HEK293 (cell line): ENCODE measurements at regions not wholly inside any gene's neighbourhood (a gene's known extent, or its start where the extent isn't known, plus 50 kb on each side); places are given as distances from the start of the nearest gene placed in this dataset.

Experiments
- CTCF ChIA-PET: fragments of 350-600 bp; formaldehyde crosslinking; extraction: SDS; loops from one replicate; lab custom pipeline; 2021; ENCODE audit warnings: antibody characterized with exemption; lab: Yijun Ruan, JAX
- POLR2A ChIA-PET: fragments of 300-600 bp; formaldehyde crosslinking; extraction: SDS; loops from one replicate; lab custom pipeline; 2020; ENCODE audit warnings: antibody characterized with exemption, inconsistent platforms; lab: Yijun Ruan, JAX
- H3K27ac ChIP-seq: fragments of 200-500 bp; sonication (Bioruptor generic); 2 replicates; pipeline ENCODE4 v1.5.1; 2014; ENCODE audit warnings: low read depth, low read length, control low read depth, inconsistent platforms; ENCODE audit errors: extremely low read depth
- H3K36me3 ChIP-seq, 2 experiments: fragments of 200-500 bp in 1 of 2; sonication (Bioruptor generic) in 1 of 2; 1 replicate in 1 of 2; 2 replicates in 1 of 2; pipeline ENCODE4 v1.5.1; 2014 to 2017; ENCODE audit warnings: inconsistent platforms in 2 of 2, low read length in 2 of 2; ENCODE audit not compliant: control insufficient read depth in 2 of 2, insufficient read depth in 1 of 2
- H3K4me1 ChIP-seq: fragments of 200-500 bp; sonication (Bioruptor generic); 2 replicates; pipeline ENCODE4 v1.5.1; 2014; ENCODE audit warnings: mild to moderate bottlenecking, low read length, inconsistent platforms; ENCODE audit not compliant: control insufficient read depth, insufficient read depth
- H3K4me3 ChIP-seq: 2 replicates; pipeline ENCODE4 v1.5.1; 2011; ENCODE audit warnings: low read depth, mild to moderate bottlenecking, control low read depth, low read length, moderate library complexity
- H3K9me3 ChIP-seq: fragments of 200-500 bp; sonication (Bioruptor generic); 2 replicates; pipeline ENCODE4 v1.5.1; 2014; ENCODE audit warnings: low read depth, low read length, inconsistent platforms; ENCODE audit not compliant: control insufficient read depth, insufficient read depth
- KLF16 ChIP-seq: fragments of 450-650 bp; formaldehyde crosslinking; IDR thresholded peaks from 2 replicates; pipeline ENCODE4 v1.5.1; 2017; ENCODE audit warnings: missing biosample characterization, missing genetic modification characterization
- PRDM10 ChIP-seq: fragments of 450-650 bp; formaldehyde crosslinking; IDR thresholded peaks from 2 replicates; pipeline ENCODE4 v1.5.1; 2016; ENCODE audit warnings: missing biosample characterization, missing genetic modification characterization
- SP2 ChIP-seq: fragments of 450-650 bp; formaldehyde crosslinking; IDR thresholded peaks from 2 replicates; pipeline ENCODE4 v1.5.1; 2016; ENCODE audit warnings: missing biosample characterization, missing genetic modification characterization
- WT1 ChIP-seq: fragments of 450-650 bp; formaldehyde crosslinking; IDR thresholded peaks from 2 replicates; pipeline ENCODE4 v1.5.1; 2016; ENCODE audit warnings: missing biosample characterization, missing genetic modification characterization
- ZBTB49 ChIP-seq: fragments of 450-650 bp; formaldehyde crosslinking; IDR thresholded peaks from 2 replicates; pipeline ENCODE4 v1.5.1; 2016; ENCODE audit warnings: missing biosample characterization, missing genetic modification characterization, low read depth
- ZFP41 ChIP-seq: fragments of 450-650 bp; formaldehyde crosslinking; IDR thresholded peaks from 2 replicates; pipeline ENCODE4 v1.5.1; 2016; ENCODE audit warnings: missing biosample characterization, missing genetic modification characterization, borderline replicate concordance
- ZNF184 ChIP-seq: fragments of 450-650 bp; IDR thresholded peaks from 2 replicates; pipeline ENCODE4 v1.5.1; 2018; ENCODE audit warnings: missing biosample characterization, mild to moderate bottlenecking, missing genetic modification characterization
- ZNF335 ChIP-seq: fragments of 450-650 bp; formaldehyde crosslinking; conservative IDR thresholded peaks from 2 replicates; pipeline ENCODE4 v1.5.1; 2016; ENCODE audit warnings: missing biosample characterization, missing genetic modification characterization
- ZNF514 ChIP-seq: fragments of 450-650 bp; formaldehyde crosslinking; IDR thresholded peaks from 2 replicates; pipeline ENCODE4 v1.5.1; 2016; ENCODE audit warnings: missing biosample characterization, missing genetic modification characterization
- ZNF529 ChIP-seq: fragments of 450-650 bp; formaldehyde crosslinking; IDR thresholded peaks from 2 replicates; pipeline ENCODE4 v1.5.1; 2017; ENCODE audit warnings: missing genetic modification characterization, missing biosample characterization; ENCODE audit not compliant: insufficient replicate concordance
- ZNF555 ChIP-seq: fragments of 450-650 bp; formaldehyde crosslinking; conservative IDR thresholded peaks from 2 replicates; pipeline ENCODE4 v1.5.1; 2017; ENCODE audit warnings: missing biosample characterization, mild to moderate bottlenecking, missing genetic modification characterization, inconsistent platforms
- ZNF561 ChIP-seq: fragments of 450-650 bp; IDR thresholded peaks from 2 replicates; pipeline ENCODE4 v1.5.1; 2018; ENCODE audit warnings: missing biosample characterization, missing genetic modification characterization, borderline replicate concordance
- ZNF654 ChIP-seq: fragments of 450-650 bp; formaldehyde crosslinking; IDR thresholded peaks from 2 replicates; pipeline ENCODE4 v1.5.1; 2016; ENCODE audit warnings: low read depth, missing biosample characterization, missing genetic modification characterization
- ZNF658 ChIP-seq: fragments of 450-650 bp; formaldehyde crosslinking; IDR thresholded peaks from 2 replicates; pipeline ENCODE4; 2016; ENCODE audit warnings: missing biosample characterization, missing genetic modification characterization
- ZNF670 ChIP-seq: fragments of 450-650 bp; formaldehyde crosslinking; IDR thresholded peaks from 2 replicates; pipeline ENCODE4 v1.5.1; 2016; ENCODE audit warnings: missing biosample characterization, missing genetic modification characterization, low read depth
- ZNF76 ChIP-seq: fragments of 450-650 bp; formaldehyde crosslinking; IDR thresholded peaks from 2 replicates; pipeline ENCODE4; 2016; ENCODE audit warnings: low read depth, missing biosample characterization, missing genetic modification characterization, borderline replicate concordance
- ZNF776 ChIP-seq: fragments of 450-650 bp; formaldehyde crosslinking; IDR thresholded peaks from 2 replicates; pipeline ENCODE4 v1.5.0; 2017; ENCODE audit warnings: missing biosample characterization, missing genetic modification characterization, borderline replicate concordance
- ZNF777 ChIP-seq: fragments of 450-650 bp; formaldehyde crosslinking; IDR thresholded peaks from 2 replicates; pipeline ENCODE4 v1.5.1; 2017; ENCODE audit warnings: missing biosample characterization, missing genetic modification characterization, borderline replicate concordance
- ZXDB ChIP-seq: fragments of 450-650 bp; formaldehyde crosslinking; IDR thresholded peaks from 2 replicates; pipeline ENCODE4 v1.5.1; 2016; ENCODE audit warnings: missing biosample characterization, missing genetic modification characterization

- no peak for TF ChIP-seq ZNF335 (tag by site-specific recombination)
- TF ChIP-seq PRDM10 (tag by site-specific recombination) = no peak
- TF ChIP-seq ZNF555 (tag by site-specific recombination) = no peak
- no peak for TF ChIP-seq ZNF670 (tag by site-specific recombination)
Observed at GRCh38 chr11:128392259-128392658, 195.1 kb downstream of the ETS1 start (continued).

- H3K9me3 ChIP-seq = no peaks in the 10 kb centered on the region
- no peak overlapping the region for H3K27ac ChIP-seq
- TF ChIP-seq ZNF555 (tag by site-specific recombination) (no peak), ZBTB49 (tag by site-specific recombination) (no peak), WT1 (tag by site-specific recombination) (no peak), KLF16 (tag by site-specific recombination) (no peak), ZNF777 (tag by site-specific recombination) (no peak), ZNF514 (tag by site-specific recombination) (no peak), ZXDB (tag by site-specific recombination) (no peak)
- TF ChIP-seq, all 188 proteins: peak for 0
- H3K36me3 ChIP-seq = no peaks in the 10 kb centered on the region
- no peak overlapping the region for H3K4me3 ChIP-seq
- POLR2A ChIA-PET = interaction anchor here (1.1 kb wide), 1 partner anchor 14 kb away, joined by 3 read pairs; no protein-coding TSS in a partner anchor
- H3K4me1 ChIP-seq = peaks cover 7% of the 10 kb centered on the region
- CTCF ChIA-PET = interaction anchor here (0.9 kb wide), 1 partner anchor 440 kb away, joined by 3 read pairs; no protein-coding TSS in a partner anchor
Observed at GRCh38 chr11:128391811-128392210, 195.5 kb downstream of the ETS1 start.

- H3K4me1 ChIP-seq = peaks cover 7% of the 10 kb centered on the region
- H3K36me3 ChIP-seq = no peaks in the 10 kb centered on the region
- CTCF ChIA-PET = interaction anchor here (1.2 kb wide), 1 partner anchor 14 kb away, joined by 3 read pairs; no protein-coding TSS in a partner anchor
- no peak overlapping the region for H3K4me3 ChIP-seq
- no peak for TF ChIP-seq ZNF658
- TF ChIP-seq ZFP41 (tag by site-specific recombination) = no peak
- TF ChIP-seq ZNF561 (tag by site-specific recombination) = no peak
- TF ChIP-seq SP2 = no peak
- TF ChIP-seq ZNF76 (tag by site-specific recombination) = no peak
- TF ChIP-seq ZNF654 (tag by site-specific recombination) = no peak
- TF ChIP-seq ZNF776 (tag by site-specific recombination) = no peak
- TF ChIP-seq ZNF184 (tag by site-specific recombination) = no peak
- no peak for TF ChIP-seq ZNF529
- H3K27ac ChIP-seq = no peak overlapping the region
- POLR2A ChIA-PET = no interaction called here
- no peaks in the 10 kb centered on the region; the same call in 1 of the 2 replicates for H3K9me3 ChIP-seq
Observed at GRCh38 chr11:128390246-128390645, 197.1 kb downstream of the ETS1 start.
